ENCODE measurements at regions not wholly inside any gene's neighbourhood (a gene's known extent, or its start where the extent isn't known, plus 50 kb on each side); places are given as distances from the start of the nearest gene placed in this dataset.
A peak's percentile ranks its signal among the peaks of the same experiment; 100 is the strongest.
"Not testable (repeated sequence)": the region's sequence is repeated elsewhere in the genome, so short reads cannot be mapped to it uniquely, and the experiment has no call there.

- no peak for DNase-seq
These were observed 246.6 kb upstream of the LRRC3B start for GRCh38 chr3:26375843-26376530.

GRCh38 chr3:26381411-26381810 is 241.2 kb upstream of the LRRC3B start:
- no peak for DNase-seq

- DNase-seq = peak; percentile 1
These were observed 215.9 kb upstream of the LRRC3B start for GRCh38 chr3:26406636-26407035.

- no peak for DNase-seq
These were observed 204.0 kb upstream of the LRRC3B start for GRCh38 chr3:26418553-26418952.

DNA sequence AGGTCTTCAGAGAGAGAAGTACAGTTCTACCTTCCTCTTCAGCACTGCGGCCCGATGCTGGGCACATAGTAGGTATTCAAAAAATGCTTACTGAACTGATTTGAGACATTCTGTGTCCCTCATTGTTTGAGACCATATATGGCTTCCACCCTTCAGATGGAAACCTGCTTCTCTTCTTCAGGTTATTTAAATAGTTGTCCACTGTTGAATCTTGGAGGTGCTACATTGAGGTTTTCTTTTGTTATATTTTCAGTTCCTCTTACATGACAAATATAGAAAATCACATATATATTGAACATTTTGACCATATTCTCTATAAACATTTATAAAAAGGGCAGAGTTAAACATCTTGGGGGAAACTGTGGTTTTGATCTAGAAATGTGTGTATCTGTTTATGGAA is 200.2 kb upstream of the LRRC3B start:
- DNase-seq = no peak

DNA sequence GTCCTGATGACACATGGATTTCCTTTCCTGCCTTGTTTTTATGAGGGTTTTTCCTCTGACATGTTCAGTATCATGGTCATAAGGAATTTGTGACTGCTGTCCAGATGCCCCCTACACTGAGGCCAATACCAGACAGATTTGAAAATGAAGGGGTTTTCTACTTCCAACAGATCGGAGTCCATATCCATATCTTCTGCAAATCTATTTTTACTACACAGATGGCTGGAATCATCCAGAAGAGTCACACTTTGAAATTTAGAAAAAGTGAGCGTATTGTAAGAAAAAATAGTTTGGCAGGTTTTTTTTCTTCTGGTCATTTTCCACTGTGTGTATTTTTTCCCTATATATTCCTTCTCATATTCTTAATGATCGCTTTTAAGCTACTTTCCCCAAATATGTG is 197.5 kb upstream of the LRRC3B start:
- no peak for DNase-seq

DNA sequence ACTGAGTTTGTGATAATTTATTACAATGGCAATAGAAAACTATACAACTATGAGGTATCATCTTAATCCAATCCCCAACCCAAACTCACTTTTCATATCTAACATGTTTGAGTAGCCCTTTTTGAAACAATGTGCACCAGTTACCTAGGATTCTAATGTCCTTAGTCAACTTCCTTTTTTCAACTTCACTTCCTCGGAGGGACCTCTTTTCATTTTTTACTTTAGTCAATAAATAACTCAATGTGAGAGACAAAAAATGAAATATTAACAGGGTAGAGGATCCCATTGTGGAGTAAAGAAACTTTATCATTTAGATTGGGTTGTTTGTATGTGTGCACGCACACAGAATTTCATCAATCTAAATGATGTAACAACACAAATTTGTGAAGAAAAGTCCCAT is 193.6 kb upstream of the LRRC3B start:
- no peak for DNase-seq

DNA sequence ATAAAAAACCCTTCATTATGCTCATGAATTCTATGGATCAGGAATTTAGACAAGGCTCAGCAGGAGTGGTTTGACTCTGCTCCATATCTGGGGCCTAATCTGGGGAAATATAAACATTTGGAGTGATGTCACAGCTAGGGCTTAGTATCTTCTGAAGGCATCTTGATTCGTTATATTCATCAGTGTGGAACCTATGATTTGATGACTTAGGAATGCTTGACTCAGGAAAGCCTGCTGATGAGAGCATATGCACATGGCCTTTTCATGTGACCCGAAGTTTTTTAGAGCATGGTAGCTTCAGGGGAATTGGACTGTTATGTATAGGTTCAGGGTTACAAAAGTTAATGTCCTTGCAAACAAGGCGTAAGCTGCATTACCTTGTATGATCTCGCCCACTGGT is 184.9 kb upstream of the LRRC3B start:
- DNase-seq = no peak

DNA sequence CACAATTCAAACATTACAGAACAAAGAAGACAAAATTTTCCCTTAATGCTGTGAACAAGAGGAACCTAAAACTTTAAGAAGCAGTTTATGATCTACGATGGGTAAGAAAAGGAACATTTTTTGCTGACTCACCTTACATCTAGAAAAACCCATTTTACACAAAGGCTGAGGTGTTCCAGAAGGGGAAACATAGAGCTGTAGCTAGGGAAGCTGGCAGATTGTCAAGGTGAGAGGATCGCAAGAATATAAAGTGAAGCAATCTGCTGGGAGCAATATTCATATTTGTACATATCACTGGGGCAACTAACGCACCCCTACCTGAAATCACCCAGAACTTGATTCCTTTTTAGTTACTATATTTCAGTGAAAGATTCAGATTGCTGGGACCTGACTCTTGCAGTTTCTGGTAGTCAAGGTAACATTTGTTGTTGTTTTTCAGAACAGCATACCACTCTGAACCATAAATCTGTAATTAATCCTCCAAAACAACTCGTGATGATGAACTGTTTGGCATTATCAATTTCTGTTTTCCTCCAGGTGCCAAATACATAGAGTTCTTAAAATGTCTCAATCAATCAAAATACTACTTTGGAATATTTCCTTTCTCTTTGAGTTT is 184.1 kb upstream of the LRRC3B start:
- no peak for DNase-seq

- no peak for DNase-seq
These were observed 183.3 kb upstream of the LRRC3B start for GRCh38 chr3:26438981-26439884.

DNA sequence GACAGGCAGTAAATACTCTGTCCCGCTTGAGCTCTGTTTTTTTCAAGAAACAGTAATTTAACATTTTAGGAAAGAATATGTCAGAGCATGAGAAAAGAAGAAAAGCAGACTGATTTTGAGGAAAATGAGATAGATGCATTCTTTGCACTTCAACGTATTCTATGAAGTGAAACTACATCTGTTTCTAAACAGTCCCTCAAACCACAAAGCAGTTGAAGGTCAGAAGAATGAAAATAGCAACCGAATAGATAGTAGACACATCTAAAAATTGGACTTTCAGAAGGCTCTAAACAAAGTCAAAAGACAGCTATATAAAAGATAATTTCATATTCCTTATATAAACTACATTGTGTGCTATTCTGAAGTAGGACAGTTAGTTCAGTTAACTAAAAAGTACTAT is 172.6 kb upstream of the LRRC3B start:
- no peak for DNase-seq

GRCh38 chr3:26452363-26452762 is 170.2 kb upstream of the LRRC3B start:
- DNase-seq = no peak

DNA sequence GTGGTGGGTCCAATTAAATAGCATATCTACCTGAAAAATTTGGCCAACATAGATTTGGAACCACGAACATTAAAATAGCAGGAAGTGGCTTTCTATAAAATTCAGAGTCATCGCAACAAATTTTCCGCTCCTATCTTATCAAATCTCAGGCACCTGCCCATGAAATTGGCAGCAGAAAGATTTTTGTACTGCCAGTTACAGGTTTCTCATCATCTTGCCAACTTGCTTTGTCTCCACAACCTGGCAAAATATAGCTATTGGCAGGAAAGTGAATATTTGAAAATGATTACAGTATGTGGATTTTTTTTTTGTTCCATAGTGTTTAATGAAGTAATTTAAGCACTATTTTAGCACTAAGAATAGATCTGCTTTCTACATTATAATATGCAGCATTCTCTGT is 161.6 kb upstream of the LRRC3B start:
- DNase-seq = no peak

DNA sequence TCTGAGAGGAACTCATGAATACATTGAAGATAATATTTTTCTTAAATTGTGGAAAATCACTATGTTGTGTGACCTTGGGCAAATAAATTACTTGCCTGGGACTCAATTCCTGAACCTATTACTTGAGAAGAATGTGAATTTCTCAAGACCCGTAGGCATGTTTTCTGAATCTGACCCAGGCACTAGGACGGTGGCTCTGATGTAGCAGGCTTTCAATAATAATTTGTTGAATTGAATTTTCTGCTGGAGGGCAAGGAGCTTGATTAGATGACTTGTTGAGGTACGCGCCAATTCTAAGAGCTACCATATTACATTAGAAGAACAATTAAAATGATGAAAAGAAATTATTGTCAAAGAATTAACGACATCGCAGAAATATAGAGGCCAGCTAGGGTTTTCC is 150.2 kb upstream of the LRRC3B start:
- DNase-seq = no peak

DNA sequence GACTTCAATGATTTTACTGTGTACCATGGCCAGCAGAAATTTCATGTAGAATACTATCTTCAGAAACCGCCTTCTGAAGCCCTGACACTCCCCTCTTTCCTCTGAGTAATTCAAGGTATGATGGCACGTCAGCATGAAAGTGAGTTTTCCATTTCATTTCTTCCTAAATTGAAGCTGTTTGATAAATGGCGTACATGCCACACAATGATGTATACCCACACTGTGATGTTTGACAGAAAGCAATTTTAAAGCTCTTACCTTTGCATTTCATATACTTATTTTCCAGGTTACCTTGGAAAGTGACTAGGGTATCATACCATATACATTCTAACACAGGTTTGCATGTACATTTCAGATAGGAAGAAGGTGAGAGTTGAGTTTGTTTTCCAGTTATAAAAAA is 147.9 kb upstream of the LRRC3B start:
- DNase-seq = no peak

- no peak for DNase-seq
These were observed 142.2 kb upstream of the LRRC3B start for GRCh38 chr3:26480377-26480776.

DNA sequence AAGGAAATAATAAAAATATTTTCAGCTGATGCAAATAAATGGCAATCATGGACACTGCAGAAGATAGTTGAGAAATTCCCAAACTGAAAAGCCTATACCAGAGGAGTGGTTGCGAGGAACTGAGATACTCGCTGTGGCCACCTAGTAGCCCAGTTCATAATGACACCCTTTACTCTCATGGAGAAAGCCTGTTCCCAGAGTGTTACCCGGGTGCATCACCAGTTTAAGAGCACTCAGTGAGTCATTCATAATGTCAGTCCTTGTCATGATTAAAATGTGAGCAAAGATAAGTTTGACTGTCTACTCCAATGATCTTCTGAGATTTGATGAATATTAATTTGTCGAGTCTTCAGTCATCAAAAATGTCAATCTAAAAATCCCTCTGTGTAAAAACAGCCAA is 138.4 kb upstream of the LRRC3B start:
- no peak for DNase-seq

DNA sequence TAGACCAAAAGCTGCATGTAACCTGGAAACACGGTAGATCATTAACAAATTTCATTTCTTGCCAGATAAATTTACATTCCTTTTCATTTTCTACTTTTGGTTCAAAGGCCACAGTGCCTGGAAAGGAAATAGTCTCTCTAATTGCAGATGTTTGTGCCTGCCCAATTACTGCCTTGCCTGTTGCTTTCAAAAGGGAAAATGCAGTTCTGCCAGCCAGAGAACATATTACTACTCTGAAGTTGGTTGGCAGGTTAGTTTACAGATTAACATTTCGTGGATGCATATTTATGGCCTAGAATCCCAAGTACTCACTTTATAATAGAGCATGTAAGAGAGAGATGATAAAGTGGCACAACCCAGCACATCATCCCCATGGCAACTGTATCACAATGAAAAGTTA is 124.3 kb upstream of the LRRC3B start:
- no peak for DNase-seq

GRCh38 chr3:26505399-26505798 is 117.2 kb upstream of the LRRC3B start:
- DNase-seq = no peak

GRCh38 chr3:26514445-26515029 is 108.0 kb upstream of the LRRC3B start:
- not testable (repeated sequence) for DNase-seq

DNA sequence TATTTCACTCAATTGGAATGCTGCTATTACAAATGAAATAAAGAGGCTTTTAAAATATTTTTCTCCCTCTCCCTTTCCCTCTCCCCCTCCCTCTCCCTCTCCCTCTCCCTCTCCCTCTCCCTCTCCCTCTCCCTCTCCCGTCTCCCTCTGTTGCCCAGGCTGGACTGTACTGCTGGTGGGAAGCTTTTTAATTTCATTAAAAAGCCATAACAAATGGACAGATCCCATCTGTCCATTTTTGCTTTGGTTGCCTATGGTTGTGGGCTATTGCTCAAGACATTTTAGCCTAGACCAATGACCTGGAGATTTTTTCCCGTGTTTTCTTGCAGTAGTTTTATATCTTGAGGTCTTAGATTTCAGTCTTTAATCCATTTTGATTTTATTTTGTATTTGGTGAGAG is 107.2 kb upstream of the LRRC3B start:
- DNase-seq = no peak

DNA sequence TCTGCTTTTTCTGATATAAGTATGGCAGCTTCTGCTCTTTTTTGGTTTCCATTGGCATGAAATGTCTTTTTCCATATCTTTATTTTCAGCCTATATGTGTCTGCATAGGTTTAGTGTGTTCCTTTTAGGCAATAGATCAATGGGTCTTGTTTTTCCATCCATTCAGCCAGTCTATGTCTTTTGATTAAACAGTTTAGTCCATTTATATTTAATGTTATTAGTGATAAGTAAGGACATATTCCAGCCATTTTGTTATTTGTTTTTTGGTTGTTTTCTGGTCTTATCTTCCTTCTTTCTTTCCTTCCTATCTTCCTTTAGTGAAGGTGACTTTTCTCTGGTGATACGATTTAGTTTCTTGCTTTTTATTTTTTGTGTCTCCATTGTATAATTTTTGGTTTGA is 101.3 kb upstream of the LRRC3B start:
- DNase-seq = no peak

DNA sequence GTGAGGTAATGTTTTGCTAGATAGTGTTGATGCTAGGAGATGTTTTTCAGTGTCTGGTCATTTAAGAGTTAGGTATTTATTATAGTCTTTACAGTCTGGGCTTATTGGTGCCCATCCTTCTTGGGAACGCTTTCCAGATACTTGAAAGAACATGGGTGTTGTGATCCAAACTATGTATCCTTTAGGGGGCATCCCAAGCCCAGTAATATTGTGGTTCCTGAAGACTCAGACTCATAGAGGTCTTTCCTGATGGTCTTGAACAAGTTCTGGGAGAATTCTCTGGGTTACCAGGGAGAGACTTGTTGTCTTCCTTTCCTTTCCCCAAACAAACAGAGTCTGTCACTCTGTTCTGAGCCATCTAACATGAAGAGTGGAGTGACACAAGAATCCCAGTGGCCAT is 99.7 kb upstream of the LRRC3B start:
- no peak for DNase-seq

Measured in skin of body (tissue), 1 donor.